Activated T-cell treated with anti-CD3 and anti-CD28 coated beads, Interleukin-2, amount 50 U/mL, for 48 hours (primary cell): ENCODE measurements at regions not wholly inside any gene's neighbourhood (a gene's known extent, or its start where the extent isn't known, plus 50 kb on each side); places are given as distances from the start of the nearest gene placed in this dataset.

Experiments
- DNase-seq, 2 experiments: peaks; one replicate each; pipeline ENCODE4 v3.0.0-alpha.2; 2020

- no peak for DNase-seq
Measured at GRCh38 chr14:29222671-29223268, 456.2 kb downstream of the FOXG1 start.

GRCh38 chr14:29223947-29224346, 457.4 kb downstream of the FOXG1 start:
- DNase-seq: no peak

- no peak for DNase-seq
Measured at GRCh38 chr14:29227631-29228030, 461.0 kb downstream of the FOXG1 start.

- DNase-seq: no peak
Measured at GRCh38 chr14:29232153-29232552, 465.6 kb downstream of the FOXG1 start.

- no peak for DNase-seq
Measured at GRCh38 chr14:29232711-29233110, 466.1 kb downstream of the FOXG1 start.

GRCh38 chr14:29233188-29233587, 466.6 kb downstream of the FOXG1 start:
- no peak for DNase-seq

- DNase-seq: no peak
Measured at GRCh38 chr14:29235991-29236390, 469.4 kb downstream of the FOXG1 start.

GRCh38 chr14:29236401-29236800, 469.8 kb downstream of the FOXG1 start:
- DNase-seq: no peak

GRCh38 chr14:29236848-29237247, 470.3 kb downstream of the FOXG1 start:
- no peak for DNase-seq

- no peak for DNase-seq
Measured at GRCh38 chr14:29240066-29240465, 473.5 kb downstream of the FOXG1 start.

GRCh38 chr14:29242755-29243754, 476.5 kb downstream of the FOXG1 start:
- no peak for DNase-seq

GRCh38 chr14:29255692-29256091, 489.1 kb downstream of the FOXG1 start:
- no peak for DNase-seq

GRCh38 chr14:29262979-29263378, 496.4 kb downstream of the FOXG1 start:
- no peak for DNase-seq

GRCh38 chr14:29264865-29265264, 498.3 kb downstream of the FOXG1 start:
- no peak for DNase-seq

GRCh38 chr14:29265852-29266251, 499.3 kb downstream of the FOXG1 start:
- DNase-seq: no peak

- no peak for DNase-seq
Measured at GRCh38 chr14:29271669-29272068, 505.1 kb downstream of the FOXG1 start.

GRCh38 chr14:29273513-29273912, 506.9 kb downstream of the FOXG1 start:
- no peak for DNase-seq

GRCh38 chr14:29274890-29275596, 508.5 kb downstream of the FOXG1 start:
- DNase-seq: no peak

- DNase-seq: no peak
Measured at GRCh38 chr14:29278301-29279263, 512.0 kb downstream of the FOXG1 start.

GRCh38 chr14:29282169-29282568, 515.6 kb downstream of the FOXG1 start:
- DNase-seq: no peak

GRCh38 chr14:29290441-29290840, 523.9 kb downstream of the FOXG1 start:
- DNase-seq: no peak

- no peak for DNase-seq
Measured at GRCh38 chr14:29299372-29299771, 532.8 kb downstream of the FOXG1 start.
